HEK293 (cell line): ENCODE measurements at regions not wholly inside any gene's neighbourhood (a gene's known extent, or its start where the extent isn't known, plus 50 kb on each side); places are given as distances from the start of the nearest gene placed in this dataset.

Experiments
- EGR2 ChIP-seq: fragments of 450-650 bp; formaldehyde crosslinking; IDR thresholded peaks from 2 replicates; pipeline ENCODE4 v1.5.1; 2016; ENCODE audit warnings: low read depth, missing biosample characterization, missing genetic modification characterization
- GFI1B ChIP-seq: fragments of 450-650 bp; formaldehyde crosslinking; IDR thresholded peaks from 2 replicates; pipeline ENCODE4 v1.5.1; 2016; ENCODE audit warnings: missing biosample characterization, missing genetic modification characterization
- IKZF3 ChIP-seq: fragments of 450-650 bp; IDR thresholded peaks from 2 replicates; pipeline ENCODE4 v1.5.0; 2018; ENCODE audit warnings: missing biosample characterization, mild to moderate bottlenecking, missing genetic modification characterization, moderate library complexity
- KLF8 ChIP-seq: fragments of 450-650 bp; formaldehyde crosslinking; IDR thresholded peaks from 2 replicates; pipeline ENCODE4 v1.5.1; 2016; ENCODE audit warnings: missing biosample characterization, missing genetic modification characterization
- PRDM10 ChIP-seq: fragments of 450-650 bp; formaldehyde crosslinking; IDR thresholded peaks from 2 replicates; pipeline ENCODE4 v1.5.1; 2016; ENCODE audit warnings: missing biosample characterization, missing genetic modification characterization
- SP3 ChIP-seq: fragments of 450-650 bp; formaldehyde crosslinking; IDR thresholded peaks from 2 replicates; pipeline ENCODE4 v1.5.1; 2016; ENCODE audit warnings: missing biosample characterization, missing genetic modification characterization
- WT1 ChIP-seq: fragments of 450-650 bp; formaldehyde crosslinking; IDR thresholded peaks from 2 replicates; pipeline ENCODE4 v1.5.1; 2016; ENCODE audit warnings: missing biosample characterization, missing genetic modification characterization
- ZBTB11 ChIP-seq: fragments of 450-650 bp; formaldehyde crosslinking; conservative IDR thresholded peaks from 2 replicates; pipeline ENCODE4 v1.5.1; 2016; ENCODE audit warnings: low read depth, missing biosample characterization, missing genetic modification characterization
- ZBTB20 ChIP-seq: fragments of 450-650 bp; formaldehyde crosslinking; IDR thresholded peaks from 2 replicates; pipeline ENCODE4 v1.5.1; 2016; ENCODE audit warnings: missing biosample characterization, missing genetic modification characterization
- ZBTB26 ChIP-seq: fragments of 450-650 bp; formaldehyde crosslinking; optimal IDR thresholded peaks from 2 replicates; pipeline ENCODE3; 2016; ENCODE audit warnings: missing biosample characterization, mild to moderate bottlenecking, missing genetic modification characterization
- ZBTB8A ChIP-seq: fragments of 450-650 bp; formaldehyde crosslinking; IDR thresholded peaks from 2 replicates; pipeline ENCODE4 v1.5.1; 2016; ENCODE audit warnings: missing biosample characterization, missing genetic modification characterization
- ZNF280D ChIP-seq: fragments of 450-650 bp; formaldehyde crosslinking; IDR thresholded peaks from 2 replicates; pipeline ENCODE4 v1.5.1; 2016; ENCODE audit warnings: missing biosample characterization, missing genetic modification characterization
- ZNF292 ChIP-seq: fragments of 450-650 bp; formaldehyde crosslinking; IDR thresholded peaks from 2 replicates; pipeline ENCODE4 v1.5.1; 2016; ENCODE audit warnings: low read depth, missing biosample characterization, missing genetic modification characterization, borderline replicate concordance
- ZNF311 ChIP-seq: fragments of 450-650 bp; formaldehyde crosslinking; IDR thresholded peaks from 2 replicates; pipeline ENCODE4 v1.5.1; 2017; ENCODE audit warnings: missing biosample characterization, missing genetic modification characterization, borderline replicate concordance
- ZNF341 ChIP-seq: fragments of 450-650 bp; formaldehyde crosslinking; IDR thresholded peaks from 2 replicates; pipeline ENCODE4; 2016; ENCODE audit warnings: low read depth, missing biosample characterization, missing genetic modification characterization
- ZNF416 ChIP-seq: fragments of 450-650 bp; formaldehyde crosslinking; IDR thresholded peaks from 2 replicates; pipeline ENCODE4 v1.5.1; 2016; ENCODE audit warnings: missing biosample characterization, missing genetic modification characterization
- ZNF501 ChIP-seq: fragments of 450-650 bp; formaldehyde crosslinking; IDR thresholded peaks from 2 replicates; pipeline ENCODE4 v1.5.1; 2016; ENCODE audit warnings: missing biosample characterization, missing genetic modification characterization
- ZNF654 ChIP-seq: fragments of 450-650 bp; formaldehyde crosslinking; IDR thresholded peaks from 2 replicates; pipeline ENCODE4 v1.5.1; 2016; ENCODE audit warnings: low read depth, missing biosample characterization, missing genetic modification characterization
- ZNF677 ChIP-seq: fragments of 450-650 bp; IDR thresholded peaks from 2 replicates; pipeline ENCODE4 v1.5.0; 2018; ENCODE audit warnings: missing biosample characterization, mild to moderate bottlenecking, missing genetic modification characterization, moderate library complexity
- ZNF76 ChIP-seq: fragments of 450-650 bp; formaldehyde crosslinking; IDR thresholded peaks from 2 replicates; pipeline ENCODE4; 2016; ENCODE audit warnings: low read depth, missing biosample characterization, missing genetic modification characterization, borderline replicate concordance
- ZNF830 ChIP-seq: fragments of 450-650 bp; IDR thresholded peaks from 2 replicates; pipeline ENCODE4 v1.5.0; 2018; ENCODE audit warnings: missing biosample characterization, missing genetic modification characterization, low read depth, mild to moderate bottlenecking, moderate library complexity
- ZSCAN4 ChIP-seq: fragments of 450-650 bp; formaldehyde crosslinking; IDR thresholded peaks from 2 replicates; pipeline ENCODE4 v1.5.1; 2017; ENCODE audit warnings: missing biosample characterization, missing genetic modification characterization
- TF ChIP-seq, protein P1 (sequence below): fragments of 450-650 bp; formaldehyde crosslinking; IDR thresholded peaks from 2 replicates; pipeline ENCODE4 v1.5.1; 2016; ENCODE audit warnings: missing biosample characterization, missing genetic modification characterization

- no peak for TF ChIP-seq ZBTB11 (tag by site-specific recombination)
- TF ChIP-seq ZBTB8A (tag by site-specific recombination) = peak; percentile 79
- TF ChIP-seq KLF8 (tag by site-specific recombination) = peak; percentile 60; the same call in 1 of the 2 replicates
- 0 out of 2 replicates have a peak, but pooled peaks have one; percentile 10 for TF ChIP-seq EGR2 (tag by site-specific recombination)
- peak; percentile 64 for TF ChIP-seq PRDM10 (tag by site-specific recombination)
- TF ChIP-seq ZNF501 (tag by site-specific recombination) = 0 out of 2 replicates have a peak, but pooled peaks have one; percentile 31
- no peak for TF ChIP-seq ZNF280D (tag by site-specific recombination)
- no peak for TF ChIP-seq ZNF654 (tag by site-specific recombination)
- no peak; the same call in 1 of the 2 replicates for TF ChIP-seq ZSCAN4
- TF ChIP-seq GFI1B (tag by site-specific recombination) = no peak
- no peak for TF ChIP-seq ZNF416
- TF ChIP-seq WT1 (tag by site-specific recombination) = peak; percentile 82
- no peak for TF ChIP-seq ZBTB20 (tag by site-specific recombination)
- TF ChIP-seq IKZF3 (tag by site-specific recombination) = peak; percentile 37; the same call in 1 of the 2 replicates
- TF ChIP-seq ZNF677 (tag by site-specific recombination) = no peak
- TF ChIP-seq ZBTB26 = no peak
- TF ChIP-seq, protein P1, sequence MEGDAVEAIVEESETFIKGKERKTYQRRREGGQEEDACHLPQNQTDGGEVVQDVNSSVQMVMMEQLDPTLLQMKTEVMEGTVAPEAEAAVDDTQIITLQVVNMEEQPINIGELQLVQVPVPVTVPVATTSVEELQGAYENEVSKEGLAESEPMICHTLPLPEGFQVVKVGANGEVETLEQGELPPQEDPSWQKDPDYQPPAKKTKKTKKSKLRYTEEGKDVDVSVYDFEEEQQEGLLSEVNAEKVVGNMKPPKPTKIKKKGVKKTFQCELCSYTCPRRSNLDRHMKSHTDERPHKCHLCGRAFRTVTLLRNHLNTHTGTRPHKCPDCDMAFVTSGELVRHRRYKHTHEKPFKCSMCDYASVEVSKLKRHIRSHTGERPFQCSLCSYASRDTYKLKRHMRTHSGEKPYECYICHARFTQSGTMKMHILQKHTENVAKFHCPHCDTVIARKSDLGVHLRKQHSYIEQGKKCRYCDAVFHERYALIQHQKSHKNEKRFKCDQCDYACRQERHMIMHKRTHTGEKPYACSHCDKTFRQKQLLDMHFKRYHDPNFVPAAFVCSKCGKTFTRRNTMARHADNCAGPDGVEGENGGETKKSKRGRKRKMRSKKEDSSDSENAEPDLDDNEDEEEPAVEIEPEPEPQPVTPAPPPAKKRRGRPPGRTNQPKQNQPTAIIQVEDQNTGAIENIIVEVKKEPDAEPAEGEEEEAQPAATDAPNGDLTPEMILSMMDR (tag by site-specific recombination) = no peak
- TF ChIP-seq ZNF311 (tag by site-specific recombination) = no peak
- TF ChIP-seq SP3 (tag by site-specific recombination) = peak; percentile 26
- peak; percentile 17; the same call in 1 of the 2 replicates for TF ChIP-seq ZNF341
- 0 out of 2 replicates have a peak, but pooled peaks have one; percentile 29 for TF ChIP-seq ZNF76 (tag by site-specific recombination)
- TF ChIP-seq ZNF292 (tag by site-specific recombination) = no peak
- no peak for TF ChIP-seq ZNF830 (tag by site-specific recombination)
Observed at GRCh38 chr22:46076651-46077339, 73.5 kb upstream of the PPARA start (continued).
